ENCODE measurements at regions not wholly inside any gene's neighbourhood (a gene's known extent, or its start where the extent isn't known, plus 50 kb on each side); places are given as distances from the start of the nearest gene placed in this dataset.

DNA sequence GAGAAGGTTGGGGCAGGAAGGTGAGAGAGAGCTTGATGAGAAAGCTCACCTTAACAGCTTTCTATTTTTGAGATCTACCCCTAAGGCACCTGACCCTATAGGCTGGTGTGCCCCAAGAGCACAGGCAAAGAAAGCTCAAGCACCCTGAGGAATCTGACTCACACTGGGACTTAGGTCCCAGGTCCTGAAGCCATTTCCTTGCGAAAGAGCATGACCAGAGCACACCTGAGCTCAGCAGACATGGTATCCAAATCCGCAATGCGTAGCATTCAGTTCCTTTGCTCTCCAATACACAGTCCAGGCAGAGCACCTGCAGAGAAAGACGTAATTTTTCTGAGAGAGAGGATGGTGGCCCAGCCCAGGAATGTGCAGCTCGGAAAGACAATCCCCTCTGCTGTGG lies 112.1 kb upstream of the LPP start:
- no peak overlapping the region for H3K27ac ChIP-seq
- no peak for DNase-seq
- TF ChIP-seq, protein P1, sequence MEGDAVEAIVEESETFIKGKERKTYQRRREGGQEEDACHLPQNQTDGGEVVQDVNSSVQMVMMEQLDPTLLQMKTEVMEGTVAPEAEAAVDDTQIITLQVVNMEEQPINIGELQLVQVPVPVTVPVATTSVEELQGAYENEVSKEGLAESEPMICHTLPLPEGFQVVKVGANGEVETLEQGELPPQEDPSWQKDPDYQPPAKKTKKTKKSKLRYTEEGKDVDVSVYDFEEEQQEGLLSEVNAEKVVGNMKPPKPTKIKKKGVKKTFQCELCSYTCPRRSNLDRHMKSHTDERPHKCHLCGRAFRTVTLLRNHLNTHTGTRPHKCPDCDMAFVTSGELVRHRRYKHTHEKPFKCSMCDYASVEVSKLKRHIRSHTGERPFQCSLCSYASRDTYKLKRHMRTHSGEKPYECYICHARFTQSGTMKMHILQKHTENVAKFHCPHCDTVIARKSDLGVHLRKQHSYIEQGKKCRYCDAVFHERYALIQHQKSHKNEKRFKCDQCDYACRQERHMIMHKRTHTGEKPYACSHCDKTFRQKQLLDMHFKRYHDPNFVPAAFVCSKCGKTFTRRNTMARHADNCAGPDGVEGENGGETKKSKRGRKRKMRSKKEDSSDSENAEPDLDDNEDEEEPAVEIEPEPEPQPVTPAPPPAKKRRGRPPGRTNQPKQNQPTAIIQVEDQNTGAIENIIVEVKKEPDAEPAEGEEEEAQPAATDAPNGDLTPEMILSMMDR (IDR thresholded peaks at IDR 0.05): no peak
- no peaks in the 10 kb centered on the region for H3K36me3 ChIP-seq
- intact Hi-C loops (cut with DNase I): no loop called here
- no peaks in the 10 kb centered on the region for H3K27me3 ChIP-seq (ENCODE audit: low read depth)
- peaks cover 5% of the 10 kb centered on the region for H3K4me1 ChIP-seq
- H3K4me3 ChIP-seq: no peak overlapping the region
- H3K9me3 ChIP-seq: no peaks in the 10 kb centered on the region
- ATAC-seq: no peak

DNA sequence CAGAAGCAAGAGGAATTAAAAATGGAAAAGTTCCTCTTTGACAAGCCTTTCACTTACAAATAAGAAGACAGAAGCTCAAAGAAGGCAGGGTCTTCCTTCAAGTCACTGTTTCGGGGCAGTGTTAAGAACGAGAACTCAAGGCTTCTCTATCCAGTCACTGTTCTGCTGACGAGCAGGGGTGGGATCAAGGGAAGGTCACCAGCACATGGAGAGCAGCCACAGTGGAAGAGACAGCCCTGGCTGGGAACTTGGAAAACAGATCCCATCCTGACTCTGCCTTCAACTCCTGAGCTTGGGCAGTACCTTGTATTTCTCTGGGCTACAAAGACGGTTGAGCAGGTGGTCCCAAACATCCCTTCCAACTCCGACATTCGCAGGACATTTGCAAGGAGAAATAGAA lies 111.5 kb upstream of the LPP start:
- no peak for DNase-seq

DNA sequence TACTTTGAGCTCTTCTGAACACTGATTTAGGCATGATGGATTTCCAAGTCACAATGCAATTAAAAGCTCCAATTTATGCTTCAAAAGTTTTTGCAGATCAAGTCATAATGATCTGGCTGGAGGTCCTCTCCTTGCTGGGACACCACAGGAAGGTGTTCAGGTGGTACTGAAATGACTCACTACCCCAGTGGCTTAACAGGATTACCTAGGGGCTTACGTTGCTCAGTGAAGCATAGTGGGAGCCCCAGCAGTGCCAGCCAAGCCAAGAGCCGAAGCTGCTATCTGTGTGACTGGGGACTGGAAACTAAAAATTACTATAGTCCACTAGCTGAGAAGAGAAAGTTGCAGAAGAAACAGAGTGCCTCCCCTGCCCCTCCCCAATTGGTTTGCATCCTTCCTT lies 110.1 kb upstream of the LPP start:
- no peak overlapping the region for H3K4me3 ChIP-seq
- H3K4me1 ChIP-seq: no peaks in the 10 kb centered on the region
- DNase-seq (no peak), ATAC-seq (no peak)
- H3K27me3 ChIP-seq (ENCODE audit: low read depth): no peaks in the 10 kb centered on the region
- no peaks in the 10 kb centered on the region for H3K36me3 ChIP-seq
- intact Hi-C loops (cut with DNase I): no loop called here
- no peak overlapping the region for H3K27ac ChIP-seq
- TF ChIP-seq, protein P1 (IDR thresholded peaks at IDR 0.05): no peak
- no peaks in the 10 kb centered on the region for H3K9me3 ChIP-seq

More for the DNA sequence above, 111.5 kb upstream of the LPP start:
- H3K27me3 ChIP-seq (ENCODE audit: low read depth): no peaks in the 10 kb centered on the region
- TF ChIP-seq, protein P1 (IDR thresholded peaks at IDR 0.05): no peak
- intact Hi-C loops (cut with DNase I): no loop called here
- no peak for ATAC-seq
- H3K4me3 ChIP-seq: no peak overlapping the region
- H3K4me1 ChIP-seq: no peaks in the 10 kb centered on the region
- H3K9me3 ChIP-seq: no peaks in the 10 kb centered on the region
- H3K36me3 ChIP-seq: no peaks in the 10 kb centered on the region
- no peak overlapping the region for H3K27ac ChIP-seq

DNA sequence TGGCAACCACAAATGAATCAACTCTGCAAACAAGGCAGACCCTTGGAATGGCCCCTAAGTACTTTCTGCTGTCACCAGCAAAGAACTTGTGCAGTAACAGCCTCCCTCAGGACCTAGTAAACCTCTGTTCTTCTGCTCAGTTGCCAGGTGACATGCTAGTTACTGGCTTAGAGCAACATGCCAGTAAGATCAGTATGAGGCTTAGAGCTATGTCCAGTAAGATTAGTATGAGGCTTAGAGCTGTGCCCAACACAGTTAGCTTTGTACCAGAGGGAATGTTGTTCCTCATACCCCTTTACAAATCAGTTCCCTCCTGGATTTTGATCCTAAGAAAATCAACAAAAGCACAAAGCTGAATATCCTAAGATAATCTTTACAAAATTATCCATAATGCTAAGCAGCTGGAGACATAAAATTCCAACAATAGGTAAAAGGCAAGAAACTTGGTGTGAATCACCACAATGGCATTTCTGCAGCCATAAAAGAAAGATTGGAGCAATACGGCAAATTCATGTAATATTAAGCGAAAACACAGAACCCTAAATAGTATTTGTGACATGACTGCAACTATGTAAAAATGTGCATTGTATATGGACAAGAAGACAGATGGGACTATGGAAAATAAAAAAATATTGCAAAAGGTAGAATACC lies 107.3 kb upstream of the LPP start:
- TF ChIP-seq, protein P1 (IDR thresholded peaks at IDR 0.05): no peak

DNA sequence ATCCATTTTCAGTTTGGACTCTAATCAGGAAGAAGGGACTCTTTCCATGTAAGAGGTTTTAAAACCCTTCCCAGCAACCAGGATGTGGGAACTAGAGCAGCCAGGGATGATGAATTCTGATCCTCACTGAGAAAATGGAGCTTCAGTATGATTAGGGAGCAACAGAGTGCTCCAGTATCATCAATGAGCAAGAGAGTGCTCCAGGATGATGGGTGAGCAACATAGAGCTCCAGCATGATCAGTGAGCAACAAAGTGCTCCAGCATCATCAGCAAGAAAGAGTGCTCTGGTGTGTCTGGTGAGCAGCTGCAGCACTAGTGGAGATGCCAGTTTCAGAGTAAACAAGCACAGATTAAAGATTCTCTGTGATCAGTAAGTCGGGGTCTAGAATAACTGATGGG lies 106.4 kb upstream of the LPP start:
- ATAC-seq (no peak), DNase-seq (no peak)
- no peak overlapping the region for H3K4me3 ChIP-seq
- TF ChIP-seq, protein P1 (IDR thresholded peaks at IDR 0.05): no peak
- intact Hi-C loops (cut with DNase I): no loop called here
- H3K4me1 ChIP-seq: peaks cover 5% of the 10 kb centered on the region
- H3K9me3 ChIP-seq: no peaks in the 10 kb centered on the region
- no peak overlapping the region for H3K27ac ChIP-seq
- H3K36me3 ChIP-seq: no peaks in the 10 kb centered on the region
- H3K27me3 ChIP-seq (ENCODE audit: low read depth): no peaks in the 10 kb centered on the region

More for the DNA sequence above, 107.3 kb upstream of the LPP start:
- ATAC-seq (no peak), DNase-seq (no peak)
- H3K36me3 ChIP-seq: no peaks in the 10 kb centered on the region
- H3K27ac ChIP-seq: no peak overlapping the region
- no peaks in the 10 kb centered on the region for H3K4me1 ChIP-seq
- intact Hi-C loops (cut with DNase I): no loop called here
- no peak overlapping the region for H3K4me3 ChIP-seq
- H3K27me3 ChIP-seq (ENCODE audit: low read depth): no peaks in the 10 kb centered on the region
- H3K9me3 ChIP-seq: no peaks in the 10 kb centered on the region

Measured in lower lobe of right lung (tissue), 2 donors.